Left ventricle myocardium superior (tissue), 1 donor: ENCODE measurements at regions not wholly inside any gene's neighbourhood (a gene's known extent, or its start where the extent isn't known, plus 50 kb on each side); places are given as distances from the start of the nearest gene placed in this dataset.
"Not testable (repeated sequence)": the region's sequence is repeated elsewhere in the genome, so short reads cannot be mapped to it uniquely, and the experiment has no call there.

ENCODE experiments used
- ATAC-seq: fragments of 200-7000 bp; cut with Tn5 transposase; one replicate; pipeline ENCODE4 v1.9.1; 2020; ENCODE audit warnings: mild to moderate bottlenecking, moderate library complexity
- DNase-seq: peaks from one replicate; pipeline ENCODE4 v3.0.0-alpha.2; 2020
- intact Hi-C: fragments of 100-400 bp; cut with micrococcal nuclease; formaldehyde crosslinking; loops from one replicate; pipeline ENCODE4 v1.11.0; 2022
- donor health status: DM: no; HTN: yes; CAD: no; lungs with severe emphysema.

GRCh38 chr17:14434506-14434905 lies 133.6 kb downstream of the HS3ST3B1 start:
- DNase-seq (no peak), ATAC-seq (no peak)
- intact Hi-C loops = no loop called here

GRCh38 chr17:14432079-14432478 lies 131.2 kb downstream of the HS3ST3B1 start:
- intact Hi-C loops = no loop called here
- DNase-seq = no peak

GRCh38 chr17:14429084-14429483 lies 128.2 kb downstream of the HS3ST3B1 start:
- intact Hi-C loops = no loop called here
- DNase-seq (no peak), ATAC-seq (no peak)

More at GRCh38 chr17:14432079-14432478, 131.2 kb downstream of the HS3ST3B1 start:
- ATAC-seq = no peak

- no peak for DNase-seq
- intact Hi-C loops = no loop called here
- ATAC-seq = no peak
These were observed 127.8 kb downstream of the HS3ST3B1 start for GRCh38 chr17:14428648-14429029.

GRCh38 chr17:14427900-14428647 lies 127.2 kb downstream of the HS3ST3B1 start:
- ATAC-seq (no peak), DNase-seq (no peak)
- intact Hi-C loops = no loop called here

- intact Hi-C loops, DNase-seq, ATAC-seq: not testable (repeated sequence)
These were observed 122.3 kb downstream of the HS3ST3B1 start for GRCh38 chr17:14423156-14423555.

- DNase-seq (no peak), ATAC-seq (no peak)
- intact Hi-C loops = no loop called here
These were observed 116.5 kb downstream of the HS3ST3B1 start for GRCh38 chr17:14417336-14417735.

GRCh38 chr17:14409292-14409691 lies 108.4 kb downstream of the HS3ST3B1 start:
- DNase-seq = no peak
- intact Hi-C loops = no loop called here
- ATAC-seq = no peak

GRCh38 chr17:14407541-14407940 lies 106.7 kb downstream of the HS3ST3B1 start:
- intact Hi-C loops = no loop called here
- ATAC-seq = no peak
- no peak for DNase-seq

- DNase-seq (no peak), ATAC-seq (no peak)
- intact Hi-C loops = no loop called here
These were observed 104.3 kb downstream of the HS3ST3B1 start for GRCh38 chr17:14405189-14405588.
